ENCODE measurements at regions not wholly inside any gene's neighbourhood (a gene's known extent, or its start where the extent isn't known, plus 50 kb on each side); places are given as distances from the start of the nearest gene placed in this dataset.

DNA sequence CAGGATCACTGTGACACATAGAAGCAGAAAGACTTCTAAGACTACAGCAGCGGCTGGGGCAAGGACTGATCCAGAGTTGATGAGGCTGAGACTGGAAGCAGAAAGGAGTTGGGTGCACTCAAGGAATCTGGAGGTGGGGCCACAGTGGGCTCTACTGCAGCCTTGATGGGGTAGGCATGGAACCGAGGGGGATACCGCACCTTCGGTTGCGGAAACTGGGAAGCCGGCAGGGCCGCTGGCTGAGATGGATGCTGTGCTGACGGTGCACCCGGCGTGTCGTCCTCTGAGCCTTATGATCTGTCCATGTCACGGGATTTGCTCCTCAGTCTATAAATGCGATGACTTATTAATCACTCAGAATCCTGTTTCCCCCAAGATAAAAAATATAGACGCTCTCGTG is 473.5 kb upstream of the MYT1L start:
- no peaks in the 10 kb centered on the region for H3K9me3 ChIP-seq (ENCODE audit: low read length)
- H3K4me3 ChIP-seq (ENCODE audit: low read depth in 1 of 2, low read length in 2 of 2) = no peak overlapping the region
- H3K9ac ChIP-seq (ENCODE audit: low read length) = no peak overlapping the region
- H3K4me1 ChIP-seq (ENCODE audit: insufficient read depth, low read length) = no peaks in the 10 kb centered on the region
- H3K36me3 ChIP-seq (ENCODE audit: insufficient read depth, low read length) = no peaks in the 10 kb centered on the region
- H3K27me3 ChIP-seq (ENCODE audit: control insufficient read depth in 1 of 2, insufficient read depth in 2 of 2, low read length in 2 of 2) = no peaks in the 10 kb centered on the region
- no peak overlapping the region for H3K27ac ChIP-seq (ENCODE audit: low read depth, low read length)

DNA sequence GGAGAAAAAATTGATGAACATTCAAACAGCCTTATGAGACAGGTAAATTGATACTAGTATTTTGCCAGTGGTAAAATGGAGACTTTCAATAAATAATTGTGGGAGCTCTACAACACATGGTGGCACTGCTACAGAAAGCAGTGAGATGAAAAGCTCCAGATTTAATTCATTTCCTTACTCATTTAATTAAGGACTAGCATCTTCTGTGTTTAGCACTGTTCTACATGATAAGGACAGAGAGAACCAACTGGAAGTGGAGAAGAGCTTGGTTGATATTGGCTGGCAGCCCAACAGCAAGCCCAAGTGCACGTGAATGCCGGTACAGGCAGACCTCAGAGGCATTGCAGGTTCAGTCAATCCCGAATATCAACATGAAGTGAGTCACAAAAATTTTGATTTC is 470.4 kb upstream of the MYT1L start:
- H3K4me1 ChIP-seq (ENCODE audit: insufficient read depth, low read length) = no peaks in the 10 kb centered on the region
- no peak overlapping the region for H3K9ac ChIP-seq (ENCODE audit: low read length)
- H3K27ac ChIP-seq (ENCODE audit: low read depth, low read length) = no peak overlapping the region
- no peaks in the 10 kb centered on the region for H3K9me3 ChIP-seq (ENCODE audit: low read length)
- no peaks in the 10 kb centered on the region for H3K36me3 ChIP-seq (ENCODE audit: insufficient read depth, low read length)
- no peak overlapping the region for H3K4me3 ChIP-seq (ENCODE audit: low read depth in 1 of 2, low read length in 2 of 2)
- H3K27me3 ChIP-seq (ENCODE audit: control insufficient read depth in 1 of 2, insufficient read depth in 2 of 2, low read length in 2 of 2) = no peaks in the 10 kb centered on the region

GRCh38 chr2:2800697-2801096 is 469.6 kb upstream of the MYT1L start:
- no peaks in the 10 kb centered on the region for H3K36me3 ChIP-seq (ENCODE audit: insufficient read depth, low read length)
- no peaks in the 10 kb centered on the region for H3K4me1 ChIP-seq (ENCODE audit: insufficient read depth, low read length)
- no peaks in the 10 kb centered on the region for H3K27me3 ChIP-seq (ENCODE audit: control insufficient read depth in 1 of 2, insufficient read depth in 2 of 2, low read length in 2 of 2)
- no peaks in the 10 kb centered on the region for H3K9me3 ChIP-seq (ENCODE audit: low read length)
- no peak overlapping the region for H3K4me3 ChIP-seq (ENCODE audit: low read depth in 1 of 2, low read length in 2 of 2)
- no peak overlapping the region for H3K9ac ChIP-seq (ENCODE audit: low read length)
- no peak overlapping the region for H3K27ac ChIP-seq (ENCODE audit: low read depth, low read length)

DNA sequence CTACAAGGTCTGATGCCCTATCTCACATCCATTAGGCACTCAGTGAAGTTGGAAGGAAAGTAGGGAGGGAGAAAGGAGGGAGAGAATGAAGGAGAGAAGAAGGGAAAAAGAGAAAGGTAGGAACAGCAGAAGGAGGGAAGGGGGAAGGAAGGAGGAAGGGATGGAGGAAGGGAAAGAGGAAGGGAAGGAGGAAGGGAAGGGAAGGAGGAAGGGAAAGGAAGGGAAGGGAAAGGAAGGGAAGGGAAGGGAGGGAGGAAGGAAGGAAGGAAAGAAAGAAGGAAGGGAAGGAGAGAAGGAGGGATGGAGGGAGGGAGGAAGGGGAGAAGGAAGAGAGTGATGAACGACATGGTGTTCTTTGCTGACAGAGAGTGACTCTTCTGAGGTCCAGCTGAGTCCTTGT is 468.9 kb upstream of the MYT1L start:
- Histone ChIP-seq H3K9me3 (ENCODE audit: low read length) (no peaks in the 10 kb centered on the region), H3K9ac (ENCODE audit: low read length) (no peak overlapping the region), H3K36me3 (ENCODE audit: insufficient read depth, low read length) (no peaks in the 10 kb centered on the region), H3K27ac (ENCODE audit: low read depth, low read length) (no peak overlapping the region), H3K4me3 (ENCODE audit: low read depth in 1 of 2, low read length in 2 of 2) (no peak overlapping the region), H3K27me3 (ENCODE audit: control insufficient read depth in 1 of 2, insufficient read depth in 2 of 2, low read length in 2 of 2) (no peaks in the 10 kb centered on the region), H3K4me1 (ENCODE audit: insufficient read depth, low read length) (no peaks in the 10 kb centered on the region)

DNA sequence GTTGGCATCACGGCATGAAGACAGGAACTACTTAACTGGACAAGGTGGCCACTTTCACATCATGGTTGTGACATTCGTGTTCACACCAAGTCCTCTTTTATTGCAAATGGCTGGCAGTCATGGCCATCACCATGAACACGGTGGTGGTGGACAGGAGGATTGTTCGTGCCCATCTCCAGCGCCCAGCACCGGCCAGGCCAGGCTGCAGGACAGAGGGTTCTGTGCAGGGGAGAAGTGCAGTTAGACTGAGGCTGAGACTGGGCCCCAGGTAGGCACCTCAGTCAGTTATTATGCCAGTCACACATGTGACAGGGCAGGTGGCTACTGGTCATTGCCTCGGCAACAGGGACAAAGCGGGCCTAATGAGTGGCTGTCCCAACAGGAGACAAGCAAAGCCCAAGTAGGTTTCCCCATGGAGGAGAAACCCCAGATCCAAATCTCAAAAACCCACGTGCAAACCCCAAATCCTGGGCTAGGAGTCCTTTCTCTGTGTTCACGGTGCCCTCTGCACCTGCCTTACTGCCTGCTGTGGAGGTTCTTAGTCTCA is 468.1 kb upstream of the MYT1L start:
- Histone ChIP-seq H3K9me3 (ENCODE audit: low read length) (no peaks in the 10 kb centered on the region), H3K9ac (ENCODE audit: low read length) (no peak overlapping the region), H3K27me3 (ENCODE audit: control insufficient read depth in 1 of 2, insufficient read depth in 2 of 2, low read length in 2 of 2) (no peaks in the 10 kb centered on the region), H3K4me1 (ENCODE audit: insufficient read depth, low read length) (no peaks in the 10 kb centered on the region), H3K27ac (ENCODE audit: low read depth, low read length) (no peak overlapping the region), H3K36me3 (ENCODE audit: insufficient read depth, low read length) (no peaks in the 10 kb centered on the region), H3K4me3 (ENCODE audit: low read depth in 1 of 2, low read length in 2 of 2) (no peak overlapping the region)

DNA sequence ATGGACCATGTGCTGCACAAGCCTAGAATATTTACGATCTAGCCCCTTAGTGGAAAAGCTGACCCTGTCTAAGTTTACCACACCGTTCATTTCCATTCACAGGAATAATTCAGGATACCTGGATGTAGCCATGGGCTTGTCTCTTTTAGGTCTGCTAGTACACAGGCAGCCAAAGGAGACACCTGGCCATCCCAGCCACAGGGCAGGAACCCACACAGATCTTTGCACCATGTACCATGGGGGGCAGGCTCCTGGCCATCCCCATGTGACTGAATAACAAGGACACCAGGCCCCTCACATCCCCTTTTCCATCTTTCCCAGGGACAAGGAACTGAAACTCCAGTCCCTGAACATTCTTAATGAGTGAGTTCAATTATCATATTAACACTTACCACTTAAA is 467.3 kb upstream of the MYT1L start:
- Histone ChIP-seq H3K27ac (ENCODE audit: low read depth, low read length) (no peak overlapping the region), H3K9ac (ENCODE audit: low read length) (no peak overlapping the region), H3K4me1 (ENCODE audit: insufficient read depth, low read length) (no peaks in the 10 kb centered on the region), H3K9me3 (ENCODE audit: low read length) (no peaks in the 10 kb centered on the region), H3K27me3 (ENCODE audit: control insufficient read depth in 1 of 2, insufficient read depth in 2 of 2, low read length in 2 of 2) (no peaks in the 10 kb centered on the region), H3K36me3 (ENCODE audit: insufficient read depth, low read length) (no peaks in the 10 kb centered on the region), H3K4me3 (ENCODE audit: low read depth in 1 of 2, low read length in 2 of 2) (no peak overlapping the region)

DNA sequence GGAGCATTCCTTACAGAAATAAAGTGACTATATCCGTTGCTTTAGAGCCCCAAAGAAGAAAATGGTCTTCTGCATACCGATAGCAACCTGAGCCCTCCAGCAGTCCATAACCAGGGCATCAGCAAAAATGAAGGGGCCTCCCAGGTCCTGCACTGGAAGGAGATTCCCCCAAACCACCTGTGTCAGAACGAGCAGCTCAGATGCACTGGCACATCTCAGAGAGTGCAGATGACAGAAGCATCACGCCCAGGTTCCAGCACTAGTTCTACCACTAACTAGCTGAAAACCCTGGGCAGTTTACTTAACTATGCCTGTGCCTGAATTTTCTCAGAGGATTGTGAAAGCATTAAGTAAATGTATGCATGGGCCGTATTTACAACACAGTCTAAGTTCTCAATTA is 466.7 kb upstream of the MYT1L start:
- Histone ChIP-seq H3K9ac (ENCODE audit: low read length) (no peak overlapping the region), H3K4me1 (ENCODE audit: insufficient read depth, low read length) (no peaks in the 10 kb centered on the region), H3K4me3 (ENCODE audit: low read depth in 1 of 2, low read length in 2 of 2) (no peak overlapping the region), H3K27me3 (ENCODE audit: control insufficient read depth in 1 of 2, insufficient read depth in 2 of 2, low read length in 2 of 2) (no peaks in the 10 kb centered on the region), H3K36me3 (ENCODE audit: insufficient read depth, low read length) (no peaks in the 10 kb centered on the region), H3K9me3 (ENCODE audit: low read length) (no peaks in the 10 kb centered on the region), H3K27ac (ENCODE audit: low read depth, low read length) (no peak overlapping the region)

GRCh38 chr2:2796207-2796606 is 465.1 kb upstream of the MYT1L start:
- H3K9me3 ChIP-seq (ENCODE audit: low read length) = no peaks in the 10 kb centered on the region
- H3K27me3 ChIP-seq (ENCODE audit: control insufficient read depth in 1 of 2, insufficient read depth in 2 of 2, low read length in 2 of 2) = no peaks in the 10 kb centered on the region
- no peaks in the 10 kb centered on the region for H3K36me3 ChIP-seq (ENCODE audit: insufficient read depth, low read length)
- H3K27ac ChIP-seq (ENCODE audit: low read depth, low read length) = no peak overlapping the region
- H3K9ac ChIP-seq (ENCODE audit: low read length) = no peak overlapping the region
- H3K4me3 ChIP-seq (ENCODE audit: low read depth in 1 of 2, low read length in 2 of 2) = no peak overlapping the region
- H3K4me1 ChIP-seq (ENCODE audit: insufficient read depth, low read length) = no peaks in the 10 kb centered on the region

- H3K4me3 ChIP-seq (ENCODE audit: low read depth in 1 of 2, low read length in 2 of 2) = no peak overlapping the region
- no peaks in the 10 kb centered on the region for H3K4me1 ChIP-seq (ENCODE audit: insufficient read depth, low read length)
- no peak overlapping the region for H3K27ac ChIP-seq (ENCODE audit: low read depth, low read length)
- no peak overlapping the region for H3K9ac ChIP-seq (ENCODE audit: low read length)
- H3K9me3 ChIP-seq (ENCODE audit: low read length) = no peaks in the 10 kb centered on the region
- no peaks in the 10 kb centered on the region for H3K36me3 ChIP-seq (ENCODE audit: insufficient read depth, low read length)
- no peaks in the 10 kb centered on the region for H3K27me3 ChIP-seq (ENCODE audit: control insufficient read depth in 1 of 2, insufficient read depth in 2 of 2, low read length in 2 of 2)
Observed at GRCh38 chr2:2795438-2796091, 464.5 kb upstream of the MYT1L start.

DNA sequence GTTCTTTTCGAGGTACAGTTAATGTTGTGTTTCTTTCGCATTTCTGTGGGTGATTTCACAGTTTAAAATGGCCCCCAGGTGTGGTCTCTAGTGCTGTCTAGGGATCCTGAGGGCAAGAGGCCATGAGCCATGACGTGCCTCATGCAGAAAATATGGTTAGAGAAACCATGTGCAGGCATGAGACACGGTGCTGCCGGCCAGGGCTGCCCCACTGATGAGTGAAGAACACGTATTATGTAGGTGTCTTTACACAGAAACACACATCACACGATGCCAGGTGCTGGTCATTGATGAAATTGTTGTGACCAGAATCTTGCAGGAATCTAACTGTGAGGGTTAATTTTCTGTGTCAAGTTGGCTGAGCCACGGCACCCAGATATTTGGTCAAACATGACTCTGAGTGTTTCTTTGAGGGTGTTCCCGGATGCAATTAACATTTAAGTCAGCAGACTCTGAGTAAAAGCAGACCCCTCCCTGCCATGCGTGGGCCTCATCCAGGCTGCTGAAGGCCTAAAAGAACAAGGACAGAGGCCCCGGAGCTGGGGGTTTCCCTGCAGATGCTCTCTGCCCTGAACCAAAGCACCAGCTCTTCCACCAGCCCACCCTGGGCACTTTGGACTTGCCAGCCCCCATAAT is 463.0 kb upstream of the MYT1L start:
- Histone ChIP-seq H3K36me3 (ENCODE audit: insufficient read depth, low read length) (no peaks in the 10 kb centered on the region), H3K9ac (ENCODE audit: low read length) (no peak overlapping the region), H3K9me3 (ENCODE audit: low read length) (no peaks in the 10 kb centered on the region), H3K27me3 (ENCODE audit: control insufficient read depth in 1 of 2, insufficient read depth in 2 of 2, low read length in 2 of 2) (no peaks in the 10 kb centered on the region), H3K4me3 (ENCODE audit: low read depth in 1 of 2, low read length in 2 of 2) (no peak overlapping the region), H3K27ac (ENCODE audit: low read depth, low read length) (no peak overlapping the region), H3K4me1 (ENCODE audit: insufficient read depth, low read length) (no peaks in the 10 kb centered on the region)

GRCh38 chr2:2793514-2793913 is 462.4 kb upstream of the MYT1L start:
- Histone ChIP-seq H3K9ac (ENCODE audit: low read length) (no peak overlapping the region), H3K27me3 (ENCODE audit: control insufficient read depth in 1 of 2, insufficient read depth in 2 of 2, low read length in 2 of 2) (no peaks in the 10 kb centered on the region), H3K27ac (ENCODE audit: low read depth, low read length) (no peak overlapping the region), H3K9me3 (ENCODE audit: low read length) (no peaks in the 10 kb centered on the region), H3K4me1 (ENCODE audit: insufficient read depth, low read length) (no peaks in the 10 kb centered on the region), H3K4me3 (ENCODE audit: low read depth in 1 of 2, low read length in 2 of 2) (no peak overlapping the region), H3K36me3 (ENCODE audit: insufficient read depth, low read length) (no peaks in the 10 kb centered on the region)

DNA sequence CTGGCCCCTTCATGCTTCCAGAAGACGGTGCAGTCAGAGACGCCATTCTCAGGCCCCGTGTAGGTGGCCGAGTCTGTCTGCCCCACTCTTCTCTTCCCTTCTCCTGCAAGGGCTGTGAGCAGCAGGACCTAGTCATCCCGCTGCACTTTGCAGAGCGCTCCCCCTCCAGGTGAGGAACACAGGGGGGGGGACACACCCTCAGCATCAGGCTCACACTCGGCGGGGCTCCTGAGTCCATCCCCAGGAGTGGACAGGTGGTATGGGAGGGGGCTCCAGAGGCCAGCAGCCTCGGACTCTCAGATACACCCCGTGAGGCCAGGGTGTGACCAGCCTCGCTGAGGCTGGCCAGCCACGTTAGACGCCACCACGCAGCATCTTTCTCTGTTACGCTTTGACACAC is 460.5 kb upstream of the MYT1L start:
- H3K9me3 ChIP-seq (ENCODE audit: low read length) = no peaks in the 10 kb centered on the region
- H3K9ac ChIP-seq (ENCODE audit: low read length) = no peak overlapping the region
- no peaks in the 10 kb centered on the region for H3K27me3 ChIP-seq (ENCODE audit: control insufficient read depth in 1 of 2, insufficient read depth in 2 of 2, low read length in 2 of 2)
- H3K4me1 ChIP-seq (ENCODE audit: insufficient read depth, low read length) = no peaks in the 10 kb centered on the region
- no peak overlapping the region for H3K27ac ChIP-seq (ENCODE audit: low read depth, low read length)
- no peak overlapping the region for H3K4me3 ChIP-seq (ENCODE audit: low read depth in 1 of 2, low read length in 2 of 2)
- no peaks in the 10 kb centered on the region for H3K36me3 ChIP-seq (ENCODE audit: insufficient read depth, low read length)

All from muscle layer of colon (tissue), 2 donors.